HG03354 (cell line): ENCODE measurements at regions not wholly inside any gene's neighbourhood (a gene's known extent, or its start where the extent isn't known, plus 50 kb on each side); places are given as distances from the start of the nearest gene placed in this dataset.

Experiments
- ATAC-seq: cut with Tn5 transposase; IDR thresholded peaks from one replicate; pipeline ENCODE4 v1.9.1; 2021; ENCODE audit warnings: mild to moderate bottlenecking; ENCODE audit not compliant: unreplicated experiment, poor library complexity, severe bottlenecking

DNA sequence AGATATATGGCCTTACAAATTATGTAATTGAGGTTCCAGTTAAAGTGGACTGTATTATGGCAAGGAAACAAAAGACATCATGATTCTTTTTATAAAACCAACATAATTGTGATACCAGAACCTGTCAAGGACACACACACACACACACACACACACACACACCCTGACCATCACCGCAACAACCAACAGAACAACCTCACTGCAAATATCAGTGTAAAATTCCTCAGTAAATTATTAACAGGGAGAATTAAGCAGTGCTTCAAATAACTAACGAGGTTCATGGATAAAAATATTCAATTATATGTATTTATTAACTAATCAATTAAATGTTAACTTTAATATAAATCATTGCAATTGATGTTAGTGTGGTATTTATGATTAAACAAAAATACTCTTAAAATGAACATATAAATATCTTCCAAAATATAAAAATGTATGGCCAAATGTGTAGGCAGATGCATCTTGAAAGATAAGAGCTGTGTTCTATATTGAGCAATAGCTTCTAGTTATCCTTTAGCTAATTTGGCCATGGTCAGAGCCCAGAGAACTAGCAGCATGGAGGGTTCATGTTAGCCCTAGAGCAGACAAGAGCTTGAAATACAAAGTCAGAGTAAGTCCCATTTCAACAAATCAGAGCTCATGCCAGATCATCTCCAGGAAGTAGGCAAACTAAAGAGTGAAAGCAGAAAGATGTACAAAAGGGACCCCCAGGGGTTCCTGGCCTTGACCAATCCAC is 280.5 kb upstream of the ADAMTS16 start:
- no peak for ATAC-seq

DNA sequence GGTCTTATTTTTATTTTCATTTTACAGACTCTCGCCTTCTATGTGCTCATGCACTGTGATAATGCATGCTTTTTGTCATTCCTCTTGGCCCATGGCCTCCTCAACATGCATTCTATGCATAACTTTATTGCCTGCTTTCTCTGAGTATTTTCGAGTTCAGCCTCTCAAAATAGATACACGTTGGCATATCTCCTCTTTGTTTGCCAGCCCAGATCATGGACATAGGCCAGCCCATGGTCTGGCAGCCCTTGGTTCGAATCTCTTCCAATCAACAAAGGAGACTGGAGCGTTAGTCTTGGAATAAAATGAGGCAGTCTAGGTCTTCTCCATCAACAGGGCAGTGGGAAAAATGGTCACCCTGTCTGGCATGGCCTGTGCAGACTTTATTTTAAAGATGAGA is 279.5 kb upstream of the ADAMTS16 start:
- no peak for ATAC-seq

DNA sequence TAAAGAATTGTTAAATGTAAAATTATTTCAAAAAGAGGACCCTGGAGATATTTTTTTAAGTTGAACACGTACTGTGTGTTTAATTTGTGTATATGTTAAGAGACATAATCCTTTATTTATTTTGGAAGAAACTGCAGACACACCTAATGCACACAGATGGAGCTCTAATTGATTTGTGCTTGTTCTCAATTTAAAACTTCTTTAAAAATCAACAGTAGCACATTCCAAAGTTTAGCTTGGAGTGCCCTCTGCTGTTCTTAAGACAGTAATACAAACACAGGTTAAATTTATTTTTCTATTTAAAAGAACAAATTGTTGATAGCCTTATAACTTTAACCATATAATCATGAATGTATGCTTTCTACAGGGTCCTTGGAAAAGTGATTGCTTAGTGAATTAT is 277.6 kb upstream of the ADAMTS16 start:
- no peak for ATAC-seq

DNA sequence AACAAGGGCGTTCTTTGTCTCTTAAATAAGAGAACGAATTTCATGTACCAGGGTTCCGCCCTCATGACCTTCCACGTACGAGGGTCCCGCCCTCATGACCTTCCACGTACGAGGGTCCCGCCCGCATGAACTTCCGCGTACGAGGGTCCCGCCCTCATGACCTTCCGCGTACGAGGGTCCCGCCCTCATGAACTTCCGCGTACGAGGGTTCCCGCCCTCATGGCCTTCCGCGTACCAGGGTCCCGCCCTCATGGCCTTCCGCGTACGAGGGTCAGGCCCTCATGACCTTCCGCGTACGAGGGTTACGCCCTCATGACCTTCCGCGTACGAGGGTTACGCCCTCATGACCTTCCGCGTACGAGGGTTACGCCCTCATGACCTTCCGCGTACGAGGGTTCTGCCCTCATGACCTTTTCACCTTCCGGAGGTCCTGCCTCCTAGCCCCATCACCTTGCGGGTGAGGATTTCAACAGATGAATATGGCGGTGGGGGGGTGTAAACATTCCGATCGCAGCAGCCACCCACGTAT is 273.9 kb upstream of the ADAMTS16 start:
- ATAC-seq: no peak

DNA sequence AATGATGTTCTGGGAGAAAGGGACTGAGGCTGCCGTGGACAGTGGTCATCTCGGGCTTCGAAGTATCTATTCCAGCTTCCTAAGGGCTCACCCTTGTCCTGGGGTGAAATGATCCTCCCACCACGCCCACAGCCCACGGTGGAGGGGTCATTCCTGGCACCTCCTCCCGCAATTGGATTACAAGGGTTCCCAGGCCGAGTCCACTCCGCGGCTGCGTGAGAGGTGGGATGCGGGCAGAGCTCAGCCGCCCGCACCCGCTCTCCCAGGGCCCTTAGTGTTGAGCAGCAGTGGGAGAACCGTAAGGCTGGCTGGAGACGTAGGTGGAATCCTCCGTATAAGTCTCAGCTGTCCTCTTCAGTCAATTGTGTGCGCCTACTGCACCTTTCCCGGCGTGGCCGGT is 273.3 kb upstream of the ADAMTS16 start:
- ATAC-seq: no peak

DNA sequence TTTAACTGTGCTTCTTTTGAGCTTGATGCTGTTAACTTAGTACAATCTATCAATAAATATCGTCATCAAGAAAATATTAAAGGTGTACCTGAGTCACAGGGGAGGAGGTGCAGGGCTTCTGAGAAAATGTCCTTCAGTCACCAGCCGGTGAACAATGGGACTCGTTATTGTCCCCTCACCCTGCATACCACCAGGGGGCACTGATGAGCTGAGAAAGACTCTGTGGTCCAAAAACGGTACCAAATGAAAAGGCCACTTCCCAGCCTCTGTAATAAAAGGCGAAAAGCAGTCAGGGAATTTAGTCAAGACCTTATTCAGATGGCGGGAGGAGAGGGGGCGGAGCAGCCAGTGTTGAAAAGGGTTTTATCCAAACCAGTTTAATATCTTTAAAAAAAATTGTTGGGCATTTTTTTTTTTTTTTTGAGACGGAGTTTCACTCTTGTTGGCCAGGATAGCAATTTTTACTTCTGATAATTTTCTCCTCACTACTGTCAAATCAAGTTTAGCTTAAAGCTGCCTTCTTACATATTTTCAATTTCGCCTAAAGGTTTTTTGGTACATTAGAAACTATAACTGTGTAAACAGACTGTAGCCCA is 271.9 kb upstream of the ADAMTS16 start:
- peak; percentile 72 for ATAC-seq

DNA sequence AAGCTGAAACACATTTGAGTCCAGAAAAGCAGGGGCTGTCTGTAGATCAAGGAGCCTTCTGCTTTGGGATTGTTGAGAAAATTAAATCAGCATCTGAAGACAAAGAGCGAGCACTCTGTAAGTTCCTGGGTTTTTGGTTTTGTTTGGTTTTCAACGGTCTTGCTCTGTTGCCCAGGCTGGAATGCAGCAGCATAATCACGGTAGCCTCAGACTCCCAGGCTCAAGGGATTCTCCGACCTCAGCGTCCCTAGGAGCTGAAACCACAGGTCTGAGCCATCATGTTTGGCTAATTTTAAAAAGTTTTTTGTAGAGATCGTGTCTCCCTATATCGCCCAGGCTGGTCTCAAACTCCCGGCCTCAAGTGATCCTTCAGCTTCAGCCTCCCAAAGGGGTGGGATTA is 266.5 kb upstream of the ADAMTS16 start:
- ATAC-seq: no peak

DNA sequence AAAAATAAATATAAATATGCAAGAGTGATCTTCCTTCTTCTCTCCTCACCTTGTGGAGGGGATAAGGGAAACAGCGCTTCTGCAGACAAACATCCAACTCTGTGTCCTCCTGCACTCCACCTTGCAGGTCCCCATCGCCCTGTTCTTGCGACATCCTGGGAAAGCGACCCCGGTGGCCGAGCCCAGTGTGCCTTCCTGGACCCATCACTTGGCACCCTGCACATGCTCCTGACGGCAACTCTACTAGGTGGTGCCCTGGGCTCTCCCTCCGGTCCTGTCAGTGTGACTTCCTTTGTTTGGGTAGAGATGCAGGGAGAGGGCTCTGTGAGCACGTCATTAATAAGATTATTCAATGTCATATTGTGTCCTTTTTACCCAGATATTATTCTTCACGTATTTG is 266.0 kb upstream of the ADAMTS16 start:
- no peak for ATAC-seq

DNA sequence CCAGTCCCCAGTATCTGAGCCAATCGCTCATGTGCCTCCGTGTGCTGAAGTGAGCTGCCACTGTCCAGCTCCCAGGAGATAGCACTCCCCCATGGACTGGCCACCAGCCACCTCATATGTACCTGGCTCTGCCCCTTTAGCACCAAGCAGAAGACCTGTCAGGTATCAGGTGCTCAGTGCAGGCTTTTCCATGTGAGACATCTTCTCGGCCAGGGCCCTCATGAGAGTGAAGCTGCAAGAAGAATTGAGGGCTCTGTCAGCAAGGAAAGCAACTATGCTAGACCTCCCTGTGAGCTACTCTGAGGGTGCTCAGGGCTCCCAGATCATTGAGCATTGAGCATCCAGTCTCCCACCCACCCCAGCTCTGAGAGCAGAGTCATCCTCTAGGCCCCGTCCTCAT is 264.2 kb upstream of the ADAMTS16 start:
- no peak for ATAC-seq

DNA sequence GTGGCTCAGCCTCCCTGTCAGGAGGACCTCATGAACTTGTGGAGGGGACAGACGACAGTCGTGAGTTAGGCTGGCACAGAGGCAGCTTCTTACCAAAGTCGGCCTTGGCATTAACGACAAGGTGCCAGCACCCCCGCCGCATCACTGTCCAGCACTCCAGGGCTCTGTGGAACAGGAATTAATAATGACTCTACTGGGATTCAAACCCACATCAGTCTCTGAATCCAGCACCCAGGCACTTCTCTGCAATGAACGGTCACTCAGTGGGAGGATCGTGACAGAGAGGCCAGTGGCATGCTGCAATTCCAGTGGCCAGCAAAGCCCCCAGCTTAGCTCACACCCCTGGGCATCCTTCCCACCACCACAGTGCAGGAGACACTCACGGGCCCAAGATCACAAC is 263.3 kb upstream of the ADAMTS16 start:
- no peak for ATAC-seq

DNA sequence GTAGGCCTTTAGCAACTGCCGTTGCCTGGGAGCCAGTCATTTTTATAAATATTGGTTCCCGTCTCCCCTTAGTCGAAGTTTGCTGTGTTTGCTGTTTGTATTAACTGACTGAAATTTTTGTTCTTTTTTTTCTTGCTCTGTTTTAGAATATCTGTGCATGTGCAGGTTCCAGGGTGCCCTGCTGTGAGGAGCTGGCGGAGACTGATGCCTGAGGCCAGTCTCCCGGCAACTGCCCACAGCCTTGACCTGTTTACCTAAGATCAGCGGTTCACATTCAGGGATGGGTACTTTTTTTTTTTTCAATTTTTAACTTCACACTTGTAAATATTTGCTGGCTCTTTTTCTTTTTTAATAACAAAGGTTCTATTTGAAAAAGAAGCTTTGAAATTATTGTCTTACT is 262.6 kb upstream of the ADAMTS16 start:
- ATAC-seq: no peak

DNA sequence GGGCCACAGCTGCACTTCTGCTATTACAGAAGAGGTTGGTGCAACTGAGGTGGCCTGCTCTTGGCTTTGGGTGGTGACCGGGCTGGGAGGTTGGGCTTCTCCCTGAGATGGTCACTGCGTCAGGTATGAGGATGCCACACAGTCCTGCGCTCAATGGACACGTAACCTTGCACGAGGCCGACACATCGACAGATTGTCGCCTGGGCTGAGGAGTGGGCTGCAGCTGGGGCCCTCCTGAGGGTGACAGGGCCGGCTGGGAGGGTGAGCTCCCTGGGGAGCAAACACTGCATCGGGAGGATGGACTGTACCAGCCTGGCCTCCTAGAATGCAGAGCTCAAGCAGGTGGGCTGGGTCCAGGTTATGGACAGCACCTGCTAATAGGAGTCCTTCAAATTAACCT is 261.1 kb upstream of the ADAMTS16 start:
- ATAC-seq: no peak

DNA sequence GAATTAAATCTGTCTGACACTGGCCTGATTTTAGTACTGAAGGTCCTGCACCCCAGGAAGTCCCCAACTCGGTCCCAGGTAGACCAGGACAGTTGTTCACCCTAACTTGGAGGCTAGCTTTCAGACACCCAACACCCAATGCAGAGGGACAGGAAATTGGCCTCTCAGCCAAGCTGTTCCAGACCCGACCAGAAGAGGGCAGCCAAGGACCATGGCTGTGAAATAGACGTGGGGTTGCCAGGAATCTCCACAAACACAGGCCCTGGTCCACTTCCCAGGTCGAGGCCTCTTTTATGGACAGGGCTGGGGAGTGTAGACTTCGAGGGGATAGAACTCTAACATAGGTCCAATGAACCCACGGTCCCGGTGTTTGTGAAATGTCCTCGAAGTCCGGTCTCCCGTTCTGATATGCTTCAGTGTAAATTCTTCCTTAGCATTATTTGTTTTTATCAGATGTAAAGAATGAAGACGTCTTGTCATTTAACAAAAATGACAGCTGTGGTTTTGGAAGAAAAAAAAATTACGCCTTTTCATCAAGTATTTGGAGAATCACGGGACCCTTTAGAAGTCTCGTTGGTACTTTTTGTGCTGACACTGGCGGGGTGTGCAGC is 260.3 kb upstream of the ADAMTS16 start:
- ATAC-seq: peak; percentile 88

DNA sequence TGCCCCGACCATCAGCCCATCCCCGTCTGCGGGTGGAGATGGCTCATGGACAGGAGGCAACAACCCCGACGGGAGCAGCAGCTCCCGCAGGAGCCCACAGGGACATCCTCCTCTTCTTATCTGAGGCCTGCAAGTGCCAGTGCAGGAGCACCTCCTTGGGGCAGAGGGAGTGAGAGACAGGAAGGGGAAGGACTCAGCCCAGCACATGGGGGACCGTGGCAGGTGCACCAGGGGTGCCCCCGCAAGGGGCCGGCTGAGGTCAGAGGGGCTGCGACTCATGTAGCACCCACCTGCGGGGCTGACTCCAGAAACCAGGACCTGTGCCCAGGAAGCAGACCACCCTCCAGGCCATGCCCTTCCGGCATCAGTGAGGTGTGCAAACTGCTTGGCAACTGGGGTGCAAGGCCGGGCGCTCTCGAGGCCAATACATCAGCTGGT is 259.8 kb upstream of the ADAMTS16 start:
- no peak for ATAC-seq

DNA sequence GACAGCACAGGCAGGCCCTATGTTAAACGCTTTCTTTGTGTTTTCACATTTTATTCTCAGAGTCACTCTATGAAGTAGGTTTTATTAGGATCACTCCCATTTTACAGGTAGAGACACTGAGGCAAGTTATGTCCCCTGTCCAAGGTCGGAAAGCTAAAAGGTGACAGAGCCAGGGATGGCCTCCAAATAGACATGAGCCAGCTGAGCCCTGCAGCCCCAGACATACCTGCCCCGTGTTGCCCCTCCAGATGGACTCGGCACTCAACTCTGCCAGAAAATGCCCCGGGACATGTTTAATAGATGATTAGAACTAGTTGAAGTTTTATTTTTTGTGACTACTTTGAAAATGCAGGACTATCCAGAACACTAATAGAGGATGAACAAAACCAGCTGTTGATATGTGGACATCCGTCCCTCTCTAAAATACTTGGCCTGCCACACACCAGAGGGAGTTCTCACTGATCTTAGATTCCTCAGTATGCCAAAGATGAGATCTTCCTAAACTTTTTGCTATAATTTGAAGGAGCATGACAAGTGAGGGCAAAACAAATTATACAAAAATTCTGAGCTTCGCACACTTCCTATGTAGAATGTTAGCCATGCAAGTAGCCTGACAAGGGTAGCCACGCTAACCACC is 258.6 kb upstream of the ADAMTS16 start:
- no peak for ATAC-seq

DNA sequence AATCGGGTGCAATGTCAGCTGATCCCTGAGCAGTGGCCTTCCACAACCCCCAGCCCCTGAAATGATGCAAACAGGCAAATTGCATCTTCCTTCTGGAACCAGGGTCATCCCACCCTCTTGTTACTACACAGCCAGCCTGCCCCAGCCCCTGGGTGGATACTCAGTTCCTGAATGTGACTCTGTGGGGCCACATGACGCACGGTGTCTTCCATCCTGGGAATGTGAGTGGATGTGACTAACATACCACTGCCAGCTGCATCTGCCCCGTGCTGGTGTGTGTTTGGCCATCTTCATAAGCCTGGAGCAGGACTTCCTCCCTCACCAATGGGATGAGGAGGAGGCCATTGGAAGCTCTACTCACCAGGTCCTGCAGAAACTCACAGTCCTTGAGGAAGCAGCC is 257.9 kb upstream of the ADAMTS16 start:
- ATAC-seq: no peak

DNA sequence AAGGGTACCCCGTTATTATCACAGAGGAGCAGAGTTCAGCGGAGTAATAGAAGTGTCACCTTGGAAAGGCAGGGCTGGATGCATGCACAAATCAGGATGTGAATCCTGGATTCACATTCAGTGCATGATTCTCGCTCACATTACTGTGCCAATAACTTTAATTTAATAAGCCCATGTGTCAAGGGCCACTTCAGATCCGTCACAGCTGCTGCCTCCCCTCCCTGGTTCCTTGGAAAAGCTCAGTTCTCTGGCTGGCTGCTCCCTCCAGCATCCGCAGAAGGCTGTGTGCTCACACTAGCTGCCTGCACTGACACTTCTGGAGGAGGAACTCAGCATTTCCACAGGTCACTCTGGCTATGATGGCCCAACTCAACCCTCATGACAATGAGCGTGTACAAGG is 256.8 kb upstream of the ADAMTS16 start:
- no peak for ATAC-seq

DNA sequence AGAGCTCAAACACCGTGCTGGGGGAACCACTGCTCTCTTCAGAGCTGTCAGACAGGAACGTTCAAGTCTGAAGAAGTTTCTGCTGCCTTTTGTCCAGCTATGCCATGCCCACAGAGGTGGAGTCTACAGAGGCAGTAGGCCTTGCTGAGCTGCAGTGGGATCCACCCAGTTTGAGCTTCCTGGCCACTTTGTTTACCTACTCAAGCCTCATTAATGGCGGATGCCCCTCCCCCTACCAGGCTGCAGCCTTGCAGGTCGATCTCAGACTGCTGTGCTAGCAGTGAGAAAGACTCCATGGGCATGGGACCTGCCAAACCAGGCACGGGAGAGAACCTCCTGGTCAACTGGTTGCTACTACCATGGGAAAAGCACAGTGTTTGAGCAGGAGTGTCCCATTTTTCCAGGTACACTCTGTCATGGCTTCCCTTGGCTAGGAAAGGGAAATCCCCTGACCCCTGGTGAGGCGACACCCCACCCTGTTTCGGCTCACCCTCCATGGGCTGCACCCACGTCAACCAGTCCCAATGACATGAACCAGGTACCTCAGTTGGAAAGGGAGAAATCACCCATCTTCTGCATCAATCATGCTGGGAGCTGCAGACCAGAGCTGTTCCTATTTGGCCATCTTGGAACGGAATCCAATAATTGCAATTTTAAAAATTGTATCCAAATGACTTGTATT is 246.9 kb upstream of the ADAMTS16 start:
- ATAC-seq: no peak

DNA sequence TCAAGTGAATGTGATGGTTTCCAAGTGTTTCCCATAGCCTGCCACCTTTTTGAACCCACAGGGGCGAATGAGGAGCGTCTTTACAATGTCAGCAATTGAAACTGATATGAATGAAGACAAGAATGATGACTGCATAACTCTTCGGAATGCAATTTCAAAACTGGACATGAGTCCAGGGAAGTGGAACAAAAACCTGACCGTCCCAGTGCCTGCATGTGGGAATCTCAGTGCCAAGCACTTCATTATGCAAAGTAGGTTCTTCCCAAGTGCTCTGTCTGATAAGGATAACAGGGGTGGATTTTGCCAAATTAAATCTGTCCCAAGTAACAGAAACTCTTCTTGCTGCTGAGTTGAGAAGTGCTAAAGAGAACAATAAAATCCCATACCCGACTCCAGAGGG is 243.8 kb upstream of the ADAMTS16 start:
- no peak for ATAC-seq

DNA sequence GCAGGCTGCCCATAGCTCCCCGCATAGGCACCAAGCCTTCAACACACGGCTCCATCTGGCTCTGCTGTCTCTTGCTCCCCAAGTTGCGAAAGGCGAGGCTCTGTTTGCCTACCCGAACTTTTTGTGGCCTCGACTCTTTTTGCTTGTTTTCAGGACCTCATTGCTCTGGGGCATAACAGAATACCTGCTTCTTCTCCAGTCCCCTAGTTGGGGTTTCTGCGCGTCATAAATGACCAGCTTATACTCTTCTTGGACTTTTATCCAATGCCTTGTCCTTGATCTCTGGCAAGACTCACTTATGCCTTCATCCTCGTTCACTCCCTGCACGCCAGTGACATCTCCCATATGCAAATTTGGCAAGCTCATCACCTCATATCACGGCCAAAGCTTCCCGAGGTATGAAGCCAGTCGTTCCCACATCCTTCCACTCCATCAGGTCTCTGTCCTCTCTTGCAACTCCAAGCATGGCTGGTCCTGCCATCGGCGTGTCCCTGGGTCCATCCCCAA is 238.8 kb upstream of the ADAMTS16 start:
- ATAC-seq: no peak
